Testis (tissue), 2 donors: ENCODE measurements at regions not wholly inside any gene's neighbourhood (a gene's known extent, or its start where the extent isn't known, plus 50 kb on each side); places are given as distances from the start of the nearest gene placed in this dataset.

Experiments used
- DNase-seq: peaks from one replicate; pipeline ENCODE4 v3.0.0-alpha.2; 2019
- H3K27ac ChIP-seq, 2 donors: fragments of 200-600 bp; sonication (generic); one replicate each; pipeline ENCODE4 v1.5.1; 2019
- H3K27me3 ChIP-seq: fragments of 200-600 bp; sonication (generic); one replicate; pipeline ENCODE4 v1.5.1; 2019
- H3K36me3 ChIP-seq: fragments of 200-600 bp; sonication (generic); one replicate; pipeline ENCODE4 v1.5.1; 2017; ENCODE audit warnings: low read depth; ENCODE audit errors: missing control alignments
- H3K4me1 ChIP-seq: fragments of 200-600 bp; sonication (generic); one replicate; pipeline ENCODE4 v1.5.1; 2019
- H3K4me3 ChIP-seq, 2 donors: fragments of 200-600 bp; sonication (generic); one replicate each; pipeline ENCODE4 v1.5.1; 2017 to 2019
- H3K9me3 ChIP-seq: fragments of 200-600 bp; sonication (generic); one replicate; pipeline ENCODE4 v1.5.1; 2017
- CTCF ChIP-seq, 3 experiments: fragments of 450-650 bp in 2 of 3; fragments of 200-600 bp in 1 of 3; sonication (generic) in 1 of 3; IDR thresholded peaks; one replicate each; pipeline ENCODE4 v1.5.1; 2016 to 2019; ENCODE audit warnings: antibody characterized with exemption in 3 of 3, mild to moderate bottlenecking in 2 of 3, moderate library complexity in 1 of 3
- POLR2A ChIP-seq: fragments of 450-650 bp; IDR thresholded peaks from one replicate; pipeline ENCODE4 v1.6.1; 2017; ENCODE audit warnings: antibody characterized with exemption, mild to moderate bottlenecking, moderate library complexity
- WGBS, 2 donors: methylation state at CpG; one replicate each; pipeline ENCODE4 v1.1.5; 2018; 5-methylcytosine and 5-hydroxymethylcytosine counted together
- intact Hi-C: fragments of 100-400 bp; cut with DNase I; formaldehyde crosslinking; loops from one replicate; pipeline ENCODE4 v1.15.1; 2023; ENCODE audit warnings: low total_unique reads

DNA sequence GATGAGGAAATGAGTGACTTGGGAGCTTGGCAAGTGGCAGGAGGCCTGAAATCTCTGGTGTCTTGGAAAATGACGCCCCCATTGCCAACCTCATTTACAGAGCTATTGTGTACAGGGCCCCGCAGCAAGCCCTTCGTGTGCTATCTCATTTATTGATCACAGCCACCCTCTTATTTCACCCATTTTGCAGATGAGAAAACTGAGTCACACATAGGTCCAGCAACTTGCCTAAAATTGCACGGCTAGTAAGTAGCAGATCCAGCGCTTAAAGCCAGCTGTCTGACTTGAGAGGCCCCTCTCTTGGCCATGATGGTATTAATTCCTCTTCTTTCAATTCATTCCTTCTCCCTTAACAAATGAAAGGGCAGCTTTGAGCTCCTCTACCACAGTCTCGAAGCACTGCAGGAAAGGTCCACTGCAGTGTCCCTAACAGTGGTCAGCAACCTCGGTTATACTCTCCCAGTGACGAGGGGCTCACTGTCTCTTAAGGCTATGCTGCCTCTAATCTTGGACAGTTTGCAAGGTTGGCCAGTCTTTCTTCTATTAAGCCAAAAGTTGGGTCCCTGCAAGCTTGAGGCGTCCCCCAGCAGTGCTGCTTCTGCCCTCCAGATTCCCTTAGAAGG lies 162.2 kb downstream of the COPRS start:
- Histone ChIP-seq H3K9me3 (no peaks in the 10 kb centered on the region), H3K4me3 (no peak overlapping the region), H3K27ac (no peak overlapping the region), H3K36me3 (no peaks in the 10 kb centered on the region), H3K27me3 (no peaks in the 10 kb centered on the region), H3K4me1 (peaks cover 10% of the 10 kb centered on the region)
- DNase-seq, result no peak
- WGBS, 2 donors, result 67 to 74% methylated on average over 9 of the region's 9 CpGs
- intact Hi-C loops, result no loop called here
- TF ChIP-seq CTCF (IDR thresholded peaks at IDR 0.05) (no peak), POLR2A (no peak)

DNA sequence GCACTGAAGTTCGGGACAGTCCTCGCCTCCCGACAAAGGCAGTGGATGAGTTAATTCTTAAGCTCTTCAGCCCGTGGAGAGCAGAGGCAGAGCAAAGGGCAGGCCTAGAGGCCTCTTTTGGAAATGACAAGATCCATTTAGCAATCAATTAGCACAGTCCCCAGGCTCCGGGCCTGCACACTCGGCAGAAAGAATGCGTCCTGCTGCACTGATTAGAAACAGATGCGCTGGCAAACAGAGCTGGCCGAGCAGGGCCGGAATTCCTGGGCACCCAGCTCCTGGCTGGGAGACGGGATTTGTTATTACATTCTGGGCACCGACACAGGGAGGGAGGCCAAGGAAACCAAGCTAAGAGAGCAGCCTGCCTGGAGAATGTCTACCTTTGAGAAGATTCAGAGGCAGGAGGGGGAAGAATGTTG lies 162.9 kb downstream of the COPRS start:
- Histone ChIP-seq H3K4me3 (no peak overlapping the region), H3K9me3 (no peaks in the 10 kb centered on the region), H3K4me1 (peaks cover 10% of the 10 kb centered on the region), H3K27me3 (no peaks in the 10 kb centered on the region), H3K27ac (no peak overlapping the region), H3K36me3 (no peaks in the 10 kb centered on the region)
- DNase-seq, result peak; percentile 68
- 25 to 36% methylated on average over 12 of the region's 12 CpGs for WGBS, 2 donors
- TF ChIP-seq POLR2A (no peak), CTCF (IDR thresholded peaks at IDR 0.05) (no peak)
- intact Hi-C loops, result no loop called here

GRCh38 chr17:31695456-31696090 lies 163.5 kb downstream of the COPRS start:
- no peak for DNase-seq
- peaks cover 10% of the 10 kb centered on the region for H3K4me1 ChIP-seq
- no peaks in the 10 kb centered on the region for H3K9me3 ChIP-seq
- intact Hi-C loops, result no loop called here
- no peak overlapping the region for H3K27ac ChIP-seq
- no peaks in the 10 kb centered on the region for H3K36me3 ChIP-seq
- no peak overlapping the region for H3K4me3 ChIP-seq
- no peaks in the 10 kb centered on the region for H3K27me3 ChIP-seq
- TF ChIP-seq POLR2A, result no peak
- TF ChIP-seq CTCF (IDR thresholded peaks at IDR 0.05), result no peak
- 71 to 78% methylated on average over 7 to 8 of the region's 8 CpGs for WGBS, 2 donors

GRCh38 chr17:31693433-31694220 lies 165.4 kb downstream of the COPRS start:
- intact Hi-C loops, result no loop called here
- no peaks in the 10 kb centered on the region for H3K27me3 ChIP-seq
- WGBS, 2 donors, result 36 to 42% methylated on average over 4 to 5 of the region's 5 CpGs
- DNase-seq, result no peak
- H3K4me1 ChIP-seq, result peaks cover 10% of the 10 kb centered on the region
- H3K9me3 ChIP-seq, result no peaks in the 10 kb centered on the region
- H3K36me3 ChIP-seq, result no peaks in the 10 kb centered on the region
- no peak overlapping the region for H3K4me3 ChIP-seq
- TF ChIP-seq POLR2A (no peak), CTCF (IDR thresholded peaks at IDR 0.05) (no peak)
- no peak overlapping the region for H3K27ac ChIP-seq
